HCEC 1CT (cell line): ENCODE measurements at regions not wholly inside any gene's neighbourhood (a gene's known extent, or its start where the extent isn't known, plus 50 kb on each side); places are given as distances from the start of the nearest gene placed in this dataset.

ENCODE experiments used
- DNase-seq: peaks from one replicate; pipeline ENCODE4 v3.0.0-alpha.2; 2017

DNA sequence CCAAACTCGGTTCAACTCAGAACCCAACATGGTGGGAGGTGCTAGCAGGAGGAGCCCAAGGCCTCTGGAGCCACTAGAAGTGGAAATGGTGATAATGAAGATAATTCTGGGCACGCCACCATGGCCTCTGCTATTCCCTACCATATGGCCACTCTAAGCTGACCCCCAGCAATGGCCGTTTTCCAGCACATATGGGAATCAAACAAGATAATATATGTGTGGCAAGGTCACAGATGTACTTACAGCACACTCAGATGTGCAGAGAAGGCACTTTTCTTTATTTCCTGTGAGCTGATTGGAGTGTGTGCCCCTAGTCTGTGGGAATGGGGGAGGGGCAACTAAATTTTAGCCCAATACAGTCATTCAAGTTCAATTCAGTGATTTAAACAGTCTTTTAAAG lies 153.4 kb upstream of the LRFN2 start:
- no peak for DNase-seq

DNA sequence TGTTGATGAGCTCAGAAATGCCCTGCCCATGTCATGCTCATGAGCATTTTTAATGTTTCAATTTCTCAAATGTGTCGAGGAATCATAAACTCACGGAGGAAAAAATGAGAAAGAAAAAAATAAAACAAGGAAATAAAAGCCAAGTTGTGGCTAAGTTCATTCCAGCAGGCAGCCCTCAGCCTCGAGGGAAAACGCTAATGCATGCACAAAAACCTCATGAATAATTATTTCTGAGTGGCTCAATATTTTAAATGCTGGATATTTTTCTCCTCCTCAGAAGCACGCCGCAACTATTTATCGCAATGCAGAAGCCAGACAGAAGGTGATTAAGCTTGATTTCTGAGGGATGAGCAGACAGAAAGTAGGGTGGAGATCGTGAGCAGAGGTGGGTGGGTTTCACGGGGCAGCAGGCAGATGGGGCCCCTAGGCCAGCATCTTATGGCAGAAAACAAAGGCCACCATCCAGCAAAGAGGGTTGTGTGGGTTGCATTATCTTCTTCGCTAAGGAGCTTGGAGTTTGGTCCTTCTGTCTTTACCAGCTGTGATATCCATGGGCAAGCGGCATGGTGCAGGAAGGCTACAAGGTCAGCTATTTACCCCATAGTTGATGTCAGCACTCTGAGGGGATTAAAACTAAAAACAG lies 151.5 kb upstream of the LRFN2 start:
- DNase-seq: no peak

DNA sequence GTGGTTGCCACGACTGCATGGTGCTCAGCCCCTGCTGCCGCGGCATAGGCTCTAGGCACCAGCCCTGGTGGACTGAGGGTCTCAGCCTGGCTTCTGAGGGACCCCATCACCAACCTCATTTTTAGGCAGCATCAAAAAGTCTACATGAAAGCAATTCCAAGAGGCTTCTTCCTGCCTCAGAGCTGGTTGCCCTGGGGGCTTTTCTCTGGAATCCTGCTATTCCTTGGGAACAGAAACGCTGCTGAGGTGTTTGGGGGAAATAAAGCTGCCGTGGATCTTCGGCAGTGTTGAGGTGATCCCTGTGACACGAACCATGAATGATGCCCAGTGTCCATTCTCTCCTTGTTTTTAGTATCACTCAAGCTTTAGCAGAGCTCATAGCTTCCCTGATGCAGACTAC lies 148.4 kb upstream of the LRFN2 start:
- no peak for DNase-seq

DNA sequence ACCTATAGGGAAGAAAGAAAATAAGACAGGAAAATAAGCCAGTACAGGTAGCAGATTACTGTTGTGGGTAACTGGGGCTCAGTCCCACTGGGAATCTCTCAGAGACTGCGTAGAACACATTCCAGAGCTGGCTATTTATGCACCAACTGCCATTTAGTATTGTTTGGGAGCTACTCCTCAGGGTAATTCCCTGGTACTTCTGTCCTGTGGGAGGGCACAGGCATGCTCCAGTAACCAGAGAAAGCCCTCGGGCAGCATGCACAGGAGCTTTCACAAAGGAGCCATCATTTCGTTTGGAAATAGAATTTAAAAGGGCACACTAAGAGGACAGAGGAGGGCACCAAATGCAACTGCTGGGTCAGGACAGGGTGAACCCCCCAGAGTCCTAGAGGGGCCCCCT lies 148.0 kb upstream of the LRFN2 start:
- no peak for DNase-seq

DNA sequence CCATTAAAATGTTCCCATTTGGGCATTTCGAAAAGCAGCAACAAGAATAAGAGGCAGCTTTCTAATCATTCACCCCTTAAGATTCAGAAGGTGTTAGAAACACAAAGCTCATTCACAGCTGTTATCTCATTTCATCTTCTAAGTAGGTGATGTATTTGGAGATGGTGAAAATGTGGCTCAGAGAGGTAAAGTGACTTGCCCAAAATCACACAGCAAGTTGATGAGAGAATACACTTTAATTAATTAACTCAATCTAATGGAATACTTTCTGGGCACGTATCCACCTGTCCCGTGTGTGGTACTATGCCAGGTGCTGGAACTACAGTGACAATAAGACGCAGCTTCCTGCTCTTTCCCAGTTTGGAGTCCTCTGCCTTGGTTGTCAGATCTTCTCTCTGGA lies 147.4 kb upstream of the LRFN2 start:
- no peak for DNase-seq

DNA sequence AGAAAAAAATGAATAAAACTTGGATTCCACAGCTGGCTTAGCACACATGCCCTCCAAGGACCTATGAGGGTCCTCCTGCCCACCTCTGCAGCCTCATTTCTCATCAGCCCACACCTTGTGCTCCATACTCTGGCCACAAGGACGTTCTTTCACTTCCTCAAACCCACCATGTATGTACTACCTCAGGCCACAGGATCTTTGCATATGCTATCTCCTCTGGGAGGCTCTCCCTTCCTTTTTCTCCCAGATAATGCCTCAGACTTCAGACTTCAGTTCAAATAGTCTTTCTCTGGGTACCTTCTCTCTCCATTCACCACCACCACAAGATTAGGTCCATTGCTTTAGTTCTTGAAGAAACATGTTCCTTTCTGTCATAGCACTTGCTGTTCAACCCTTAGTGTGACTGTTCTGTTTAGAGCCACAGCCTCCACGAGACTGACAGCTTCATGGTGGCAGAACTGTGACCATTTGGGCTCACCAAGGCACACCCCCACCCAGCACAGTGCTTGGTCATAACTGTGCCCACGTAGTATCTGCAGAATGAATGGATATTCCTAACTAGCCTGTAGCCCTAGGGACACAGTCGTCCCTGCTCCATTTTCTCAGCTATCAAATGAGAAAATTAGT lies 146.7 kb upstream of the LRFN2 start:
- DNase-seq: no peak

DNA sequence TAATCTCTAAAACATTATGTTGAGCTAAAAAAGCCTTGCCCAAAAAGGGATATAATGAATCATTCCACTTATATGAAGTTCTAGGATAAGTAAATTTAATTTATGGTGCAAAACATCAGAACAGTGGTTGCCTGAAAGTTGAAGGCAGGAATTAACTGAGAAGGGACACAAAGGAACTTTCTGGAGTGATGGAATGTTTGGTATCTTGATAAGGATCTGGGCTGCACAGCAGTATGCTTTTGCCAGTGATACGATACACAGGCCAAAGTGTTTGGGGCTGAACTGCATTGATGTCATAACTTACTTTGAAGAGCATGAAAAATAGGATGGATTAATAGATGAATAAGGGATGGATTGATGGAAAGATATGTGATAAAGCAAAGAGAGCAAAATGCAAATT lies 146.1 kb upstream of the LRFN2 start:
- no peak for DNase-seq

DNA sequence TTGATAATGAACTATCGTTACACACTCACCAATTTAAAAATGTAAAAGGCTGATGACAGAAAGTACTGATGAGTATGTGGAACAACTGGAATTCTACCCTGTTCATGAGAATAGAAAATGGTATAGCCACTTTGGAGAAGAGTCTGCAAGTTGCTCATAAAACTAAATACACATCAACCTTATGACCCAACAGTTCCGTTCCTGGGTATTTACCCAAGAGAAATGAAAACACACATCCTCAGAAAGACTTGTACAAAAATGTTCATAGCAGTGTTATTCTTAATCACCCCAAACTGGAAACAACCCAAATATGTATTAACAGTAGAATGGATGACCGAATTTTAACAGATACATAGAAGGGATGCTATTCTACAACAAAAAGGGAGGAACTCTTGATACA lies 145.7 kb upstream of the LRFN2 start:
- no peak for DNase-seq

DNA sequence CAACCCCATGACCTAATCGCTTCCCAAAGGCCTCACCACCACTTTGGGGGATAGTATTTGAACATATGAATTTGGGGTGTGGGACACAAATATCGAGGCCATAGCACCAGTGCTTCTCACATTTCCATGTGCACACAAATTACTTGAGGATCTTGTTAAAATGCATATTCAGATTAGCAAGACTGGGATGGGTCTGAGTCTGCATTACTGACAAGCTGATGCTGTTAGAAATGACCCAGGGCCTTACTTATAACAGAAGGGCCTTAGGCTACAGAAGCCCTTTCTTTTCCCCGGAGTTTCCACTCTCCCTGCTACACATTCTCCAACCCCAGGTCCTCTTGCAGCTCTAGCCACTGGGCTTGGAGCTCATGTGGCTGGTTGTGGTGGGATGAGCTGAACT lies 141.5 kb upstream of the LRFN2 start:
- no peak for DNase-seq

DNA sequence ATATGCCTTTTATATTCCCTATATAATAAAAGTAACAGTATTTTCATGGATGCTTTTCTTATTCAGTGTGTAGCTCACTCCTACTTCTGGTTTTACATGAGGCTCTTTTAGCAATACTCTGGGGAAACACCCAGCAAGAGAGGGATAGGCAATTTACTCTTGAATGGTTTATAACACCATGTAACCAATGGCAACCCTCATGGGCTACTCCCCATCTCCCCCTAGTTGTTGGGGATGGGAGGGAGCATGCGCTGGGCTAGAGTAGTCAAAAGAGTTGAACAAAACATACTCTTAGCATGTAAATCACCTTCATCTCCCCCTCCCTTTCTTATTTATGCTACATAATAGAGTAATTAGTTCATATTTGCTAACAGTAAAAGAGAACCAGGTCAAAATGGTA lies 140.1 kb upstream of the LRFN2 start:
- DNase-seq: no peak

DNA sequence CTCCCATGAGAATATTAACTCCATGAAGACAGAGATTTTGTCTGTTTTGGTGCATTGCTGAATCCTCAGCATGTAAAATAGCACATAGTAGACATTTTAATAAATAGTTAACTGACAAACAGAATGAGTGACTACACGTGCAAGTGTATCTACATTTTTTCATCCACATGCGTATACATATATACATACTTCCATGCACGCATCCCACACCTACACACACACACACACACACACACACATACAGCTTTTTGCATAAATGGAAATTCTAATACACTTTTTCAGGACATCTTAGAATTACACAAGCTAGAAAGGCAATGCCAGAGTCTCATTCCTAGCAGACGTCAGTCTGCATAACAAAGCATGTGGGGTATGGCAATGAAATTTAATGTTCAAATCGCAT lies 139.7 kb upstream of the LRFN2 start:
- DNase-seq: no peak

DNA sequence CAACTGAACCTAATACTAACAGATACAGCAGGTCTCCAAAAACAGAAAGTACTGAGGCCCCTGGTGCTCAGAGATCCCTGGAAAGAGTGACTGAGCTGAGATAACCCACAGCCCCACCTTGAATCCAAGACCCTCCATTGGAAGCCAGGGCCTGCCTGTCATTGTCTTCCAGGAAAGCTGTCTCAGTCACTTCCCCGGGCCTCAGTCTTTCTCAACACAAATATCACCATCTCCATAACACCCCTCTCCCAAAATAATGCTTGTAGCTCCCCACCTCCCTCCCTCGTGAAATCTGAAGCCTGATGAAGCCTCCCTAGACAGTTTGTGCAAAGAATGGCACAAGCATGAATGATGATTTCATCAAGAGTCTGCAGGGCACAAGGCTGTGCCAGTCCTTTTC lies 138.2 kb upstream of the LRFN2 start:
- no peak for DNase-seq

DNA sequence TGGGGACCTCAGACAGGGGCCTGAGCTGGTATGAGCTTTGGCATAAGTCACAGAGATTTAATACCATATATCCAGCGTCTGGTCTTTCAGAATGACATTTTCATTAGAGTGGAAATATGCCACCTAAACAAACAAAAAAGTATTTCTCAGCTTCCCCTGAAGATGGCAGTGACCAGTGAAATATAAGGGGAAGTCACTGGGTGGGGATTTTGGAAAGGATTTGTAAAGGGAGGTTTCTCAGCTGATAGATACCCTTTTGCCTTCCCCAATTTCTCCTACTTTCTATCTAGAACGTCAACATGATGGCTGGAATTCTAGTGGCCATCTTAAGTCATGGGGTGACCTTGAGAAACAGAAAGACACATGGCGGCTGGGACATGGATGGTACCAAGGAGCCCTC lies 137.7 kb upstream of the LRFN2 start:
- DNase-seq: no peak

DNA sequence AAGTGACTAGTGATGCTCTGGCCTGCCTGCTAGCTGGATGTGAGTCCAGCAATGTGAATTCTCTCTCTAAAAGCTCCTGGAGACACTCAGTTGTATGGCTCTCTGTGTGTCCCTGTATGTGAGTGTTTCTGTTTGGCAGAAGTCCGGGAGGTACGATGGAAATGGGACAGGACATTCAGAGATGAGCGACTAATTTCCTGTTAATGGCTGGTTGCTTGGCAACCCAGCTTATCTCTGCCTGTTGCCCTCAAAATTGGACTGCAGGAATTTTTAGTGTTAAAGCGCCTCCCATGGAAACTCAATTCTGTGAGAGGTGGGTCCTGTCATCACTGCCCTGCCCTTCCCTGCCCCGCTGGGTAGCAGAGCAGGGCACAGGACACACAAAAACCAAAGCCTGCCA lies 136.8 kb upstream of the LRFN2 start:
- no peak for DNase-seq

DNA sequence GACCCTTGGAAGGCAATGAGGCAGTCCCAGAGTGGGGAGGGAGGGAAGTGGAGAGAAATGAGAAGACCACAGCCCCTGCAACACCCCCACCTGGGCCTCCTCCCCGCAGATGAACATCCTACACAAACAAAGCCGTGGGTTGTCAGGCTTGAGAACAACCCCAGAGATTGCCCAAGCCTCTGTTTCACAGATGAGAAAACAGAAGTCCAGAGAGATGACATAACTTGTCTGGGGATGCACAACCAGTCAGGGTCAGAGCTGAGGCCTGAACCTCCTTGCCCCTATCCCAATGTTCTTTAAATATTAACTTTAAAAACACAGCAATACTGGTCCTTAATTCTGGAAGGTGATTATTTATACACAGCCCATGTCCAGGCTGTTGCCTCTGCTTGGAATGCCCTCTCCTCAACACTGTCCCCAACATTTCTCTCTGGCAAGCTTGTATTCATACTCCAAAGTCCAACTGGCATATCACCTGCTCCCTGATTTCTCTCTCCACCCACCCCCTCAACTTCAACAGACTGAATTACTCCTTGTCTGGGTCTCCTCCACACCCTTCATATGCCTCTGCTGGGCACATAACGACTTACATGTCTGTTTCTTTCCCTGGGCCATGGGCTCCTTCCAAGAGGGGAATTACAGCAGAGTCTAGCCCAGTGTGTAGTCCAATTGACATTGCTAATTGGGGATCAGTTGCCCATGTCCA lies 135.5 kb upstream of the LRFN2 start:
- DNase-seq: no peak

DNA sequence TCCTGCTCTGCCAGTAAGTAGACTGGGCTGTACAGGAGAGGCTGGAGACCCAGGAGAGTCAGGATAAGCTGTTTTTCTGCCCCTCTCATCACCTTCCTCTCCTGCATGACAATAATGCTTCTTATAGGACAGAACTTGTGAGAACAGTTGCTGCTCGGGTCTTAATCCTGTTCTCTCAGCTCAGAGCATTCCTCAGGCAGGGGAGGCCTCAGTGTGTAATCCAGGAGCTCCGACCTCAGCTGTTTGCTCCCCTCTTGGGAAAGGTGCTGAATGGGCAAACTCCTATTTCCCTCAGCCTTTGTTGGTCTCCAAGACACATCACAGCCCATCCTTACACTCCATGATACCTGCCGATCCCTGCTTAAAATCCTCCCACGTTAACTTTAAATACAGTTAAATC lies 134.9 kb upstream of the LRFN2 start:
- no peak for DNase-seq

DNA sequence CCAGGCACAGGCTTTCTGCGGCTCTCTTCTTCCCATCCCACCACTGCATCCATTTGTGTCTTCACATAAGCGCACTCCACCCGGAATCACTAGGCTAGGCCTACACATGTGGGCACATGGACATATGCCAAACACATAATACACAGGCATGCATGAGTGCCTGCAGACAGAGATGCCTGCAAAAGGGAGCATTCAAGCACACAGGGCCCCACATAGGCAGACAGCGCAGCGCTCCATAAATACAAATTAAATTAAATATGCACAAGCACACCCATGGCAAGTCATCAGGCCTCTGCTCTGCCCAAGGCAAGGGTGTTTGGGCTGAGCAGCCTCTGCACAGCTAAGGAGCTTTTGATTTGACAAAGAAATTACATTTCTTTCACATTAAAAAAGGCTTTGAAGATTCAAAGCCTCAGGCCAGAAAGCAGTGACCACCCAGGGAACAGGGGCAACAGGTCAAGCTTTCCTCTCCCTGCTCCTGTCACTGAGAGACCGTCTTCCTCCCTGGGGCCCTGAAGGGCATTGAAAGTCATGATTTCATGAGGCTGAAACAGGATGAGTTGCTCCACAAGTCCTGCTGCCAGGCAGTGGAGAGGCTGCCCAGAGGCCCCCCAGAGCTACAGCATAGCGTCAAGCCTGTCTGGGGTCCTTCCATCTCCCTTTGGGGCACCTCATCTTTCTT lies 134.2 kb upstream of the LRFN2 start:
- DNase-seq: no peak

DNA sequence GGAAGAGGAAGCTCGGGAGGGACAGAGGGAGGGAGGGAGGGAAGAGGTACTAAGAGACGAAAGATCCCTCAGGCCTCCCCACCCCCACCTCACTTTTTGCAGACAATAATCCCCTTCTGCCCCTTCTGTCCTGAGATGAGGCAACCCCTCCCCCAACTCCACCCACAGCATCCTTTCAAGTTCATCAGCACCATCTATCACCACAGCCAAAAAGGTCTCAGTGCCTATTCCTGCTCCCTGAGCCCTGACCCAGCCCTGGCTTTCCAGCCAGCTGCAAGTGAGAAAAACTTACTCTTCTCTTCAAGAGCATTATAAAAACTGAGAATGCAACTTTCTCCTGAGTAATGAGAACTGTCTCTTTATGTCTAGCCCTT lies 133.2 kb upstream of the LRFN2 start:
- no peak for DNase-seq

DNA sequence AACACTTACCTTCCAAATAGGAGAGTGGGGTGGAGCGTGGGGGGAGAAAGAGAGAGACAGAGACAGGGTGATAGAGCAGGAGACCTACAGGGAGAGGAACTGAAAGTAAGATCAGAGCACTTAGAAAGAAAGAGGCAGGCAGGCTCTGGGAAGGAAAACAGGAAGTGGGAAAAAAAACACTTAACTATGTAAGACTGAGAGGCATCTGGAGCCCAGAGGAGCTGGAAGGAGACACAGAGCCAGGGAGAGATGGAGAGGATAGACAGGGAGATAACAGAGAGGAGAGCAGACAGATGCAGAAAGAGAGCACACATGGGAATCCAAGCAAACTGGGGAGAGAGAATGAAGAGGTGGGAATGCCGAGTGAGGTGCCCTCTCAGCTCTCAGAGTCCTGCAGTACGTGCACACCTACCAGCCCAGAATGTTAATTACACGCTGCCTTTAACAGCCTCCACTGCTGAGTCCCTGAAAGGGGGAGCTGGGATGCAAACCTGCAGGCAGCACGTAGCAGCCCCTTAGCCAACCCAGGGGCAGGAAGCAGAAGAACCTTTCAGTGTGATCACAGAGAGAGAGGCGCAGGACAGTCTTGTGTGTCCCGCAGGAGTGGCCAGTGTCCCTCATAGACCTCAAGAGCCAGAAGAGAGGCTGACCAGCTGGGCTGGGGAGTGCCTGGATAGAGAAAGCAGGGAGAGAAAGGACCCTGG lies 132.7 kb upstream of the LRFN2 start:
- no peak for DNase-seq

DNA sequence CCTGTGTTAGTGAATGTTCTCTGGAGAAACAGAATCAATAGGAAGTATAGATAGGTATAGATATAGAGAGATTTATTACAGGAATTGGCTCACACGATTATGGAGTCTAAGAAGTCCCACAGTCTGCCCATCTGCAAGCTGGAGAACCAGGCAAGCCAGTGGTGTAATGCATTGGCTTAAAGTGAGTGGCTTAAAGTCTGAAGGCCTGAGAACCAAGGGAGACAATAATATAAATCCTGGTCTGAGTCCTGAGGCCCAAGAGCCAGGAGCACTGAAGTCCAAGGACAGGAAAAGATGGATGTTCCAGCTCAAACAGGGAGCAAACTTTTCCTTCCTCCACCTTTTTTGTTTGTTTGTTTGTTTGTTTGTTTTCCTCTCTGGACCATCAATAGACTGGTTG lies 131.2 kb upstream of the LRFN2 start:
- DNase-seq: no peak

DNA sequence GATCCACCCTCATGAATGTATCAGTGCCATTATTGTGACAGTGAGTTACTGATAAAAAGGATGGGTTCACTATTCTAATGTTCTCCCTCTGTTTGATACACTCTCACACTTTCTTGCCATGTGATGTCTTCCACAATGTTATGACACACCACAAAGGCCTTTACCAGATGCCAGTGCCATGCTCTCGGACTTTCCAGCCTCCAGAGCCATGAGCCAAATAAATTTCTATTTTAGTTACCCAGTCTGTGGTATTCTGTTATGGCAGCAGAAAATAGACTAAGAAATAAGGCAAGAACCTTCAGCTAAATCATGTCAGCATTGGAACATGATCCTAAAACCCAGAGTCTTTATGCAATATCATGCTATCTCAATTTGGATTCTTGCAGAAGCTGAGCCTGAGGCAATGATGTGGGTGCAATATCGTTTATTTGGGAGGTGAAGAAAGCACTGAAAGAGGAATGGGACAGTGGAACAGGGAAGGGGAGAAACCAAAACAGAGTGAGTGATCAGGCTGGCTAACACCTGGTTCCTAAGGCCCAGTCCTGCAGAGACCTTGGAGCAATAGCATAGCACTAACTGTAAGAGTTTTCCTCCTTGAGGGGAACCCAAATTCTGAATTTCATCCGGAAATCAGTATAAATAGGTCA lies 130.4 kb upstream of the LRFN2 start:
- DNase-seq: no peak

DNA sequence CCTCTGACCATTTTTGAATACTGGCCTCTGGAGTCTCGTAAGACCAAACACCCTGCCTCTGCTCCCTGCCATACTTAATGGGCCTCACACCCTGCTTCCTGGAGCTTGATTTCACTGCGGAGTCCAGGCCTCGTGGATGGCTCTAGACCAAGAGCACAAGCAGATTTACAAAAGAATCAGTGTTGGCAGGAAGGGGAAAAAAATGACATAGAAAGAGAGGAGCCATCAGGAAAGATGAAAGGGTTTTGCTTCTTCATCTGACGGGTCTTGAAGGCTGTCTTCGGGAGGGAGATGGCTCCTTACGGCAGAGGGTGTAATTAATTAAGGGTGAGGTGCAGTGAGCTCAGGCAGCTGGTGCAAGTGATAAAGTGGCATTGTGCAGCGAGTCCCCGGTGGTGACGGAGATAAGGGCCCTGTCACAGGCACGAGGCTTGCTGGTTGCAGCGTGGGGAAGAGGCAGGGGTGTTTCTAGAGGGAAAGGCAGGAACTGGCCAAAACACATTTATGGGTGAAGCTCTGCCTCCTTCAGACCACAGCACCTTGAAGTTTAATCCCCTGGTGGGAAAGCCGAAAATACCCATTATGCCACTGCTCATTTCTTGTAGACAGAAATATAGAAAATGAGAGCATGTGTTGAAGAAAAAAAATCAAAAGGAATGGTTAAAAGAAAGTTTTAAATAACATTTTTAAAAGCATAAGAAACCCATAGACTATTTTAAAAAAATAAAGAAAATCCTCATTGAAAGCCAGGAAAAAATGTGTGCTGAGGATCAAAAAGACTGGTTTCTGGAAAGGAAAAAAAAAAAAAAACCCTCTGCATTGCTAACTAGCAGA lies 128.6 kb upstream of the LRFN2 start:
- DNase-seq: no peak
